HepG2 (cell line): ENCODE measurements at regions not wholly inside any gene's neighbourhood (a gene's known extent, or its start where the extent isn't known, plus 50 kb on each side); places are given as distances from the start of the nearest gene placed in this dataset.

ENCODE experiments used
- ATAC-seq: fragments of 200-7000 bp; cut with Tn5 transposase; 3 replicates; pipeline ENCODE4 v1.9.1; 2020; ENCODE audit warnings: mild to moderate bottlenecking, moderate library complexity
- BruUV-seq: library from RNA; stranded (reverse); fragments of 400-500 nt; replicated peaks from 2 replicates; lab custom pipeline; 2021; lab: Mats Ljungman, UMichigan
- CTCF ChIA-PET: fragments of 300-600 bp; formaldehyde crosslinking; extraction: SDS; loops from one replicate; lab custom pipeline; 2021; ENCODE audit warnings: low total read pairs, inconsistent platforms, low intra/inter-chr PET ratio; lab: Yijun Ruan, JAX
- POLR2A ChIA-PET: fragments of 350-600 bp; sonication (Branson Sonifier 250); formaldehyde crosslinking; loops from one replicate; lab custom pipeline; 2020; ENCODE audit warnings: antibody characterized with exemption, inconsistent platforms; lab: Yijun Ruan, JAX
- DNase-seq: peaks from one replicate; pipeline ENCODE4 v3.0.0-alpha.2; 2015; ENCODE audit warnings: low spot score
- FAIRE-seq: peaks from 3 replicates; lab custom pipeline; 2011; peaks lifted over from hg19 to GRCh38; lab: Jason Lieb, UNC
- H2AFZ ChIP-seq: one replicate; pipeline ENCODE4 v1.6.1; 2011; ENCODE audit warnings: low read length, inconsistent platforms
- H3K27ac ChIP-seq: fragments of 300-600 bp; 3 replicates; pipeline ENCODE4 v1.8.0; 2011; ENCODE audit warnings: mixed run types, mild to moderate bottlenecking, mixed read lengths, low read length, inconsistent platforms; ENCODE audit not compliant: insufficient read depth; ENCODE audit errors: extremely low read length
- H3K27me3 ChIP-seq, 2 experiments: fragments of 200-600 bp in 1 of 2; 2 replicates in 1 of 2; 3 replicates in 1 of 2; pipeline versions ENCODE4 v1.6.0 to v1.8.0; 2011; ENCODE audit warnings: low read length in 2 of 2, mild to moderate bottlenecking in 2 of 2, moderate library complexity in 2 of 2, inconsistent platforms in 1 of 2; ENCODE audit not compliant: insufficient read depth in 2 of 2, control insufficient read depth in 1 of 2
- H3K36me3 ChIP-seq, 2 experiments: fragments of 200-600 bp in 1 of 2; replicated peaks in 1 of 2; 2 replicates in 1 of 2; 3 replicates in 1 of 2; pipeline versions ENCODE4 v1.5.1 to v1.8.0; 2011; ENCODE audit warnings: low read length in 2 of 2, inconsistent platforms in 1 of 2; ENCODE audit not compliant: insufficient read depth in 2 of 2, control insufficient read depth in 1 of 2
- H3K4me1 ChIP-seq: 2 replicates; pipeline ENCODE4 v1.5.1; 2012; ENCODE audit warnings: low read length, inconsistent platforms; ENCODE audit not compliant: insufficient read depth
- H3K4me2 ChIP-seq: 2 replicates; pipeline ENCODE4 v1.6.0; 2011; ENCODE audit warnings: low read depth, low read length, inconsistent platforms
- H3K4me3 ChIP-seq, 3 experiments: fragments of 200-600 bp in 1 of 3; sonication (generic), shearing (Covaris generic) in 1 of 3; replicated peaks in 1 of 3; 2 replicates each; pipeline ENCODE4 v1.5.1; 2011 to 2016; ENCODE audit warnings: low read length in 3 of 3, inconsistent platforms in 2 of 3, low read depth in 2 of 3, mild to moderate bottlenecking in 2 of 3, control low read depth in 1 of 3, mixed read lengths in 1 of 3; ENCODE audit not compliant: insufficient read depth in 1 of 3
- H3K79me2 ChIP-seq: one replicate; pipeline ENCODE4 v1.6.1; 2011; ENCODE audit warnings: low read length, inconsistent platforms; ENCODE audit not compliant: insufficient read depth
- H3K9ac ChIP-seq: 2 replicates; pipeline ENCODE4 v1.6.0; 2011; ENCODE audit warnings: mild to moderate bottlenecking, low read depth, low read length, inconsistent platforms; ENCODE audit not compliant: insufficient read depth
- H3K9me3 ChIP-seq: 2 replicates; pipeline ENCODE4 v1.5.1; 2012; ENCODE audit warnings: mild to moderate bottlenecking, low read length
- H4K20me1 ChIP-seq: 2 replicates; pipeline ENCODE4 v1.6.0; 2011; ENCODE audit warnings: inconsistent platforms, mild to moderate bottlenecking, low read length, moderate library complexity; ENCODE audit not compliant: insufficient read depth
- ARNT ChIP-seq: fragments of 450-650 bp; IDR thresholded peaks from 2 replicates; pipeline ENCODE4 v1.6.1; 2017
- MXI1 ChIP-seq: IDR thresholded peaks from 3 replicates; pipeline ENCODE4 v1.6.1; 2012; ENCODE audit warnings: low read depth, low read length, inconsistent platforms, borderline replicate concordance
- PBX3 ChIP-seq: sonication (generic); formaldehyde crosslinking; IDR thresholded peaks from 2 replicates; pipeline ENCODE4 v1.8.1; 2023; ENCODE audit warnings: missing genetic modification reagents, inconsistent platforms, borderline replicate concordance
- POLR2G ChIP-seq: fragments of 200-400 bp; formaldehyde crosslinking; IDR thresholded peaks from 2 replicates; pipeline ENCODE4 v1.6.1; 2018; ENCODE audit warnings: mild to moderate bottlenecking, low read depth, low read length, moderate library complexity
- SP1 ChIP-seq, 2 experiments: fragments of 450-650 bp in 1 of 2; sonication (generic) in 1 of 2; formaldehyde crosslinking in 1 of 2; IDR thresholded peaks; 2 replicates each; pipeline versions ENCODE4 v1.4.0 to v1.6.1; 2016 to 2020; ENCODE audit warnings: missing genetic modification reagents in 1 of 2
- WGBS: methylation state at CpG from one replicate; pipeline ENCODE4 v1.1.6; 2017; ENCODE audit warnings: low lambda C conversion rate; 5-methylcytosine and 5-hydroxymethylcytosine counted together
- in situ Hi-C: cut with HindIII; loops from 2 replicates; pipeline ENCODE4 v1.10.0; 2017; ENCODE audit warnings: low pct_unique_long_range_greater_than_20kb; ENCODE audit not compliant: extremely low pct_ligation_motif_present
- intact Hi-C: fragments of 100-400 bp; cut with micrococcal nuclease; formaldehyde crosslinking; loops from one replicate; pipeline ENCODE4 v1.10.0; 2022; ENCODE audit not compliant: unreplicated experiment
- TF ChIP-seq, protein P1 (sequence below): sonication (generic); formaldehyde crosslinking; IDR thresholded peaks from 2 replicates; pipeline ENCODE4 v1.5.1; 2020; ENCODE audit warnings: mild to moderate bottlenecking, moderate library complexity, missing genetic modification reagents

GRCh38 chr12:19896041-19896440 lies 456.7 kb downstream of the AEBP2 start:
- intact Hi-C loops, result loop anchor here (10.0 kb wide), 1 partner anchor 141 kb away; no protein-coding TSS in a partner anchor

More at GRCh38 chr12:19896041-19896440, 456.7 kb downstream of the AEBP2 start:
- H3K9ac ChIP-seq, result no peak overlapping the region
- H3K36me3 ChIP-seq, result no peaks in the 10 kb centered on the region
- BruUV-seq, result no TSS peak
- H3K79me2 ChIP-seq, result no peaks in the 10 kb centered on the region
- 4% methylated on average over 1 of the region's 1 CpG for WGBS
- no peak overlapping the region for H3K4me3 ChIP-seq
- no peak overlapping the region for H3K4me2 ChIP-seq
- H3K4me1 ChIP-seq, result no peaks in the 10 kb centered on the region
- H3K27me3 ChIP-seq, result no peaks in the 10 kb centered on the region
- TF ChIP-seq SP1 (IDR thresholded peaks at IDR 0.05), result no peak
- no peak for TF ChIP-seq SP1 (CRISPR knock-in tag; IDR thresholded peaks at IDR 0.05)
- TF ChIP-seq MXI1, result no peak
- no peak for TF ChIP-seq POLR2G
- no peak for TF ChIP-seq ARNT
- no peak for TF ChIP-seq PBX3 (CRISPR knock-in tag)
- TF ChIP-seq, protein P1, sequence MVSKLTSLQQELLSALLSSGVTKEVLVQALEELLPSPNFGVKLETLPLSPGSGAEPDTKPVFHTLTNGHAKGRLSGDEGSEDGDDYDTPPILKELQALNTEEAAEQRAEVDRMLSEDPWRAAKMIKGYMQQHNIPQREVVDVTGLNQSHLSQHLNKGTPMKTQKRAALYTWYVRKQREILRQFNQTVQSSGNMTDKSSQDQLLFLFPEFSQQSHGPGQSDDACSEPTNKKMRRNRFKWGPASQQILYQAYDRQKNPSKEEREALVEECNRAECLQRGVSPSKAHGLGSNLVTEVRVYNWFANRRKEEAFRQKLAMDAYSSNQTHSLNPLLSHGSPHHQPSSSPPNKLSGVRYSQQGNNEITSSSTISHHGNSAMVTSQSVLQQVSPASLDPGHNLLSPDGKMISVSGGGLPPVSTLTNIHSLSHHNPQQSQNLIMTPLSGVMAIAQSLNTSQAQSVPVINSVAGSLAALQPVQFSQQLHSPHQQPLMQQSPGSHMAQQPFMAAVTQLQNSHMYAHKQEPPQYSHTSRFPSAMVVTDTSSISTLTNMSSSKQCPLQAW (CRISPR knock-in tag), result no peak
- TF ChIP-seq, all 625 proteins: peak for 0
- DNase-seq (no peak), ATAC-seq (no peak), FAIRE-seq (no peak)
- POLR2A ChIA-PET, result no interaction called here
- no peaks in the 10 kb centered on the region for H4K20me1 ChIP-seq
- CTCF ChIA-PET, result no interaction called here
- no peak overlapping the region for H3K27ac ChIP-seq
- no peaks in the 10 kb centered on the region for H3K9me3 ChIP-seq
- no peak overlapping the region for H2AFZ ChIP-seq
- in situ Hi-C loops, result no loop called here
